ENCODE measurements at regions not wholly inside any gene's neighbourhood (a gene's known extent, or its start where the extent isn't known, plus 50 kb on each side); places are given as distances from the start of the nearest gene placed in this dataset.

GRCh38 chr11:129652835-129653234 is 162.8 kb upstream of the TMEM45B start:
- Histone ChIP-seq H3K27me3 (ENCODE audit: control insufficient read depth in 2 of 2, insufficient read depth in 2 of 2, low read length in 2 of 2) (no peaks in the 10 kb centered on the region), H3K9ac (ENCODE audit: low read depth in 1 of 2, low read length in 2 of 2) (no peak overlapping the region), H3K9me3 (ENCODE audit: control insufficient read depth in 2 of 2, low read length in 2 of 2) (peaks cover 2 to 3% of the 10 kb centered on the region in 2 donors), H3K36me3 (ENCODE audit: control insufficient read depth in 2 of 2, insufficient read depth in 2 of 2, low read length in 2 of 2) (no peaks in the 10 kb centered on the region), H3K27ac (ENCODE audit: low read depth in 2 of 2, low read length in 2 of 2) (no peak overlapping the region), H3K4me1 (ENCODE audit: control insufficient read depth in 2 of 2, insufficient read depth in 2 of 2, low read length in 2 of 2) (no peaks in the 10 kb centered on the region), H3K4me3 (ENCODE audit: low read length in 2 of 2) (no peak overlapping the region)

- no peak overlapping the region for H3K9ac ChIP-seq (ENCODE audit: low read depth in 1 of 2, low read length in 2 of 2)
- H3K27ac ChIP-seq (ENCODE audit: low read depth in 2 of 2, low read length in 2 of 2): no peak overlapping the region
- no peak overlapping the region for H3K4me3 ChIP-seq (ENCODE audit: low read length in 2 of 2)
- peaks cover 2 to 3% of the 10 kb centered on the region in 2 donors for H3K9me3 ChIP-seq (ENCODE audit: control insufficient read depth in 2 of 2, low read length in 2 of 2)
- H3K4me1 ChIP-seq (ENCODE audit: control insufficient read depth in 2 of 2, insufficient read depth in 2 of 2, low read length in 2 of 2): no peaks in the 10 kb centered on the region
- H3K36me3 ChIP-seq (ENCODE audit: control insufficient read depth in 2 of 2, insufficient read depth in 2 of 2, low read length in 2 of 2): no peaks in the 10 kb centered on the region
- H3K27me3 ChIP-seq (ENCODE audit: control insufficient read depth in 2 of 2, insufficient read depth in 2 of 2, low read length in 2 of 2): no peaks in the 10 kb centered on the region
Measured at GRCh38 chr11:129655247-129655832, 160.3 kb upstream of the TMEM45B start.

GRCh38 chr11:129657866-129658525 is 157.7 kb upstream of the TMEM45B start:
- Histone ChIP-seq H3K4me1 (ENCODE audit: control insufficient read depth in 2 of 2, insufficient read depth in 2 of 2, low read length in 2 of 2) (no peaks in the 10 kb centered on the region), H3K9me3 (ENCODE audit: control insufficient read depth in 2 of 2, low read length in 2 of 2) (peaks cover 2 to 3% of the 10 kb centered on the region in 2 donors), H3K9ac (ENCODE audit: low read depth in 1 of 2, low read length in 2 of 2) (no peak overlapping the region), H3K36me3 (ENCODE audit: control insufficient read depth in 2 of 2, insufficient read depth in 2 of 2, low read length in 2 of 2) (no peaks in the 10 kb centered on the region), H3K4me3 (ENCODE audit: low read length in 2 of 2) (no peak overlapping the region), H3K27me3 (ENCODE audit: control insufficient read depth in 2 of 2, insufficient read depth in 2 of 2, low read length in 2 of 2) (no peaks in the 10 kb centered on the region), H3K27ac (ENCODE audit: low read depth in 2 of 2, low read length in 2 of 2) (no peak overlapping the region)

GRCh38 chr11:129658526-129658867 is 157.2 kb upstream of the TMEM45B start:
- Histone ChIP-seq H3K4me3 (ENCODE audit: low read length in 2 of 2) (no peak overlapping the region), H3K27ac (ENCODE audit: low read depth in 2 of 2, low read length in 2 of 2) (no peak overlapping the region), H3K9me3 (ENCODE audit: control insufficient read depth in 2 of 2, low read length in 2 of 2) (peaks cover 2 to 3% of the 10 kb centered on the region in 2 donors), H3K36me3 (ENCODE audit: control insufficient read depth in 2 of 2, insufficient read depth in 2 of 2, low read length in 2 of 2) (no peaks in the 10 kb centered on the region), H3K4me1 (ENCODE audit: control insufficient read depth in 2 of 2, insufficient read depth in 2 of 2, low read length in 2 of 2) (no peaks in the 10 kb centered on the region), H3K27me3 (ENCODE audit: control insufficient read depth in 2 of 2, insufficient read depth in 2 of 2, low read length in 2 of 2) (no peaks in the 10 kb centered on the region), H3K9ac (ENCODE audit: low read depth in 1 of 2, low read length in 2 of 2) (no peak overlapping the region)

- H3K4me3 ChIP-seq (ENCODE audit: low read length in 2 of 2): no peak overlapping the region
- no peaks in the 10 kb centered on the region for H3K9me3 ChIP-seq (ENCODE audit: control insufficient read depth in 2 of 2, low read length in 2 of 2)
- H3K4me1 ChIP-seq (ENCODE audit: control insufficient read depth in 2 of 2, insufficient read depth in 2 of 2, low read length in 2 of 2): no peaks in the 10 kb centered on the region
- H3K27ac ChIP-seq (ENCODE audit: low read depth in 2 of 2, low read length in 2 of 2): no peak overlapping the region
- peaks cover 0 to 3% of the 10 kb centered on the region in 2 donors for H3K27me3 ChIP-seq (ENCODE audit: control insufficient read depth in 2 of 2, insufficient read depth in 2 of 2, low read length in 2 of 2)
- no peaks in the 10 kb centered on the region for H3K36me3 ChIP-seq (ENCODE audit: control insufficient read depth in 2 of 2, insufficient read depth in 2 of 2, low read length in 2 of 2)
- no peak overlapping the region for H3K9ac ChIP-seq (ENCODE audit: low read depth in 1 of 2, low read length in 2 of 2)
Measured at GRCh38 chr11:129680907-129681306, 134.7 kb upstream of the TMEM45B start.

- no peaks in the 10 kb centered on the region for H3K36me3 ChIP-seq (ENCODE audit: control insufficient read depth in 2 of 2, insufficient read depth in 2 of 2, low read length in 2 of 2)
- H3K9me3 ChIP-seq (ENCODE audit: control insufficient read depth in 2 of 2, low read length in 2 of 2): no peaks in the 10 kb centered on the region
- no peak overlapping the region for H3K4me3 ChIP-seq (ENCODE audit: low read length in 2 of 2)
- no peak overlapping the region for H3K27ac ChIP-seq (ENCODE audit: low read depth in 2 of 2, low read length in 2 of 2)
- no peak overlapping the region for H3K9ac ChIP-seq (ENCODE audit: low read depth in 1 of 2, low read length in 2 of 2)
- no peaks in the 10 kb centered on the region for H3K4me1 ChIP-seq (ENCODE audit: control insufficient read depth in 2 of 2, insufficient read depth in 2 of 2, low read length in 2 of 2)
- H3K27me3 ChIP-seq (ENCODE audit: control insufficient read depth in 2 of 2, insufficient read depth in 2 of 2, low read length in 2 of 2): peaks cover 0 to 3% of the 10 kb centered on the region in 2 donors
Measured at GRCh38 chr11:129681344-129682114, 134.1 kb upstream of the TMEM45B start.

- H3K4me1 ChIP-seq (ENCODE audit: control insufficient read depth in 2 of 2, insufficient read depth in 2 of 2, low read length in 2 of 2): no peaks in the 10 kb centered on the region
- no peaks in the 10 kb centered on the region for H3K9me3 ChIP-seq (ENCODE audit: control insufficient read depth in 2 of 2, low read length in 2 of 2)
- no peak overlapping the region for H3K4me3 ChIP-seq (ENCODE audit: low read length in 2 of 2)
- peaks cover 3% of the 10 kb centered on the region in 2 donors for H3K27me3 ChIP-seq (ENCODE audit: control insufficient read depth in 2 of 2, insufficient read depth in 2 of 2, low read length in 2 of 2)
- no peaks in the 10 kb centered on the region for H3K36me3 ChIP-seq (ENCODE audit: control insufficient read depth in 2 of 2, insufficient read depth in 2 of 2, low read length in 2 of 2)
- H3K27ac ChIP-seq (ENCODE audit: low read depth in 2 of 2, low read length in 2 of 2): no peak overlapping the region
- no peak overlapping the region for H3K9ac ChIP-seq (ENCODE audit: low read depth in 1 of 2, low read length in 2 of 2)
Measured at GRCh38 chr11:129686269-129686668, 129.4 kb upstream of the TMEM45B start.

- Histone ChIP-seq H3K4me3 (ENCODE audit: low read length in 2 of 2) (no peak overlapping the region), H3K36me3 (ENCODE audit: control insufficient read depth in 2 of 2, insufficient read depth in 2 of 2, low read length in 2 of 2) (no peaks in the 10 kb centered on the region), H3K9ac (ENCODE audit: low read depth in 1 of 2, low read length in 2 of 2) (no peak overlapping the region), H3K27ac (ENCODE audit: low read depth in 2 of 2, low read length in 2 of 2) (no peak overlapping the region), H3K9me3 (ENCODE audit: control insufficient read depth in 2 of 2, low read length in 2 of 2) (no peaks in the 10 kb centered on the region), H3K27me3 (ENCODE audit: control insufficient read depth in 2 of 2, insufficient read depth in 2 of 2, low read length in 2 of 2) (peaks cover 0 to 3% of the 10 kb centered on the region in 2 donors), H3K4me1 (ENCODE audit: control insufficient read depth in 2 of 2, insufficient read depth in 2 of 2, low read length in 2 of 2) (peaks cover 0 to 4% of the 10 kb centered on the region in 2 donors)
Measured at GRCh38 chr11:129691142-129691541, 124.5 kb upstream of the TMEM45B start.

- Histone ChIP-seq H3K4me3 (ENCODE audit: low read length in 2 of 2) (no peak overlapping the region), H3K27ac (ENCODE audit: low read depth in 2 of 2, low read length in 2 of 2) (no peak overlapping the region)
Measured at GRCh38 chr11:129694538-129694937, 121.1 kb upstream of the TMEM45B start.

GRCh38 chr11:129694966-129695365 is 120.7 kb upstream of the TMEM45B start:
- Histone ChIP-seq H3K4me1 (ENCODE audit: control insufficient read depth in 2 of 2, insufficient read depth in 2 of 2, low read length in 2 of 2) (peaks cover 0 to 4% of the 10 kb centered on the region in 2 donors), H3K9me3 (ENCODE audit: control insufficient read depth in 2 of 2, low read length in 2 of 2) (no peaks in the 10 kb centered on the region), H3K27ac (ENCODE audit: low read depth in 2 of 2, low read length in 2 of 2) (no peak overlapping the region), H3K4me3 (ENCODE audit: low read length in 2 of 2) (no peak overlapping the region), H3K9ac (ENCODE audit: low read depth in 1 of 2, low read length in 2 of 2) (no peak overlapping the region), H3K27me3 (ENCODE audit: control insufficient read depth in 2 of 2, insufficient read depth in 2 of 2, low read length in 2 of 2) (peaks cover 0 to 3% of the 10 kb centered on the region in 2 donors), H3K36me3 (ENCODE audit: control insufficient read depth in 2 of 2, insufficient read depth in 2 of 2, low read length in 2 of 2) (no peaks in the 10 kb centered on the region)

More at GRCh38 chr11:129694538-129694937, 121.1 kb upstream of the TMEM45B start:
- H3K9ac ChIP-seq (ENCODE audit: low read depth in 1 of 2, low read length in 2 of 2): no peak overlapping the region
- peaks cover 0 to 4% of the 10 kb centered on the region in 2 donors for H3K4me1 ChIP-seq (ENCODE audit: control insufficient read depth in 2 of 2, insufficient read depth in 2 of 2, low read length in 2 of 2)
- H3K9me3 ChIP-seq (ENCODE audit: control insufficient read depth in 2 of 2, low read length in 2 of 2): no peaks in the 10 kb centered on the region
- H3K27me3 ChIP-seq (ENCODE audit: control insufficient read depth in 2 of 2, insufficient read depth in 2 of 2, low read length in 2 of 2): peaks cover 0 to 3% of the 10 kb centered on the region in 2 donors
- no peaks in the 10 kb centered on the region for H3K36me3 ChIP-seq (ENCODE audit: control insufficient read depth in 2 of 2, insufficient read depth in 2 of 2, low read length in 2 of 2)

All from mucosa of rectum (tissue), 2 donors.